ENCODE measurements at regions not wholly inside any gene's neighbourhood (a gene's known extent, or its start where the extent isn't known, plus 50 kb on each side); places are given as distances from the start of the nearest gene placed in this dataset.

DNA sequence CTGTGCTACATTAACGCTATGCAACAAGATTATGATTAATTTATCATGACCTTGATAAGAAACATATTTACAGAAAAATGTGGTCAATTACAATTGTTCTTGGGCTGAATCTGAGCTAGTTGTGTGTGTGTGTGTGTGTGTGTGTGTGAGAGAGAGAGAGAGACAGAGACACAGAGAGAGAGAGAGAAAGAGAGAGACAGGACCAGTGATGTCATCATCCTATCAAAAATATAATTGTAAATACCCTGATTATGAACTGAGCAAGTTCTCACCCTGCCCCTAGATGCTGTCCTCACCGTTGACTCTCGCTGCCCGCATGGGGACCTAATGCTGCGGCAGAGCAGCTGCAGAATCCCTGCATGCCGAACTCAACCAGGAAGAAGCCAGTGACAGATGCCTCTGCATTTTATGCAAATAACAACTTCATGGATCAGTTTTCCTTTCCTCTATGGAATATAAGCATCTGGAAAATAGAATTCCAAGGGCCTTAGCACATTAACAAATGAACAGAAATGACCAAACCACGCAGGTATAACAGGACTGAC lies 512.5 kb downstream of the PLCL1 start:
- no peak for TF ChIP-seq TCF7 (IDR thresholded peaks at IDR 0.05; ENCODE audit: borderline replicate concordance)
- TF ChIP-seq FOS (IDR thresholded peaks at IDR 0.05; ENCODE audit: extremely low read depth, insufficient read length): no peak
- TF ChIP-seq SIX5 (IDR thresholded peaks at IDR 0.05; ENCODE audit: borderline replicate concordance in 1 of 2, insufficient read depth in 1 of 2, low read depth in 1 of 2, low read length in 2 of 2): no peak
